SK-N-MC (cell line): ENCODE measurements at regions not wholly inside any gene's neighbourhood (a gene's known extent, or its start where the extent isn't known, plus 50 kb on each side); places are given as distances from the start of the nearest gene placed in this dataset.

Experiments used
- DNase-seq: peaks from one replicate; pipeline ENCODE4 v3.0.0-alpha.2; 2011; ENCODE audit warnings: low read depth, low spot score
- H3K27ac ChIP-seq: fragments of 200-600 bp; sonication (generic); 2 replicates; pipeline ENCODE4 v1.5.1; 2016; ENCODE audit warnings: mixed run types
- H3K36me3 ChIP-seq: fragments of 200-600 bp; sonication (generic); 2 replicates; pipeline ENCODE4 v1.6.1; 2017; ENCODE audit warnings: antibody characterized with exemption, low read length, mixed read lengths; ENCODE audit not compliant: insufficient read depth
- H3K4me3 ChIP-seq: fragments of 200-600 bp; sonication (generic); 2 replicates; pipeline ENCODE4 v1.5.1; 2016
- H3K9ac ChIP-seq: fragments of 200-600 bp; sonication (generic); 2 replicates; pipeline ENCODE4 v1.8.0; 2017; ENCODE audit warnings: mixed run types, mixed read lengths; ENCODE audit not compliant: insufficient read length
- H3K9me3 ChIP-seq: fragments of 200-600 bp; sonication (generic); 2 replicates; pipeline ENCODE4 v1.6.1; 2017; ENCODE audit warnings: low read depth, mild to moderate bottlenecking, antibody characterized with exemption, low read length, moderate library complexity, mixed read lengths
- EZH2 ChIP-seq: fragments of 200-600 bp; sonication (generic); IDR thresholded peaks from one replicate; pipeline ENCODE4 v1.6.1; 2017; ENCODE audit warnings: antibody characterized with exemption
- FOXP2 ChIP-seq: optimal IDR thresholded peaks from 2 replicates; pipeline ENCODE3; 2011; ENCODE audit warnings: mild to moderate bottlenecking, moderate library complexity; ENCODE audit not compliant: insufficient read depth; ENCODE audit errors: extremely low read length, control extremely low read depth
- POLR2AphosphoS5 ChIP-seq: IDR thresholded peaks from 2 replicates; pipeline ENCODE4 v1.6.1; 2012; ENCODE audit warnings: mild to moderate bottlenecking, low read depth, low read length, borderline replicate concordance

DNA sequence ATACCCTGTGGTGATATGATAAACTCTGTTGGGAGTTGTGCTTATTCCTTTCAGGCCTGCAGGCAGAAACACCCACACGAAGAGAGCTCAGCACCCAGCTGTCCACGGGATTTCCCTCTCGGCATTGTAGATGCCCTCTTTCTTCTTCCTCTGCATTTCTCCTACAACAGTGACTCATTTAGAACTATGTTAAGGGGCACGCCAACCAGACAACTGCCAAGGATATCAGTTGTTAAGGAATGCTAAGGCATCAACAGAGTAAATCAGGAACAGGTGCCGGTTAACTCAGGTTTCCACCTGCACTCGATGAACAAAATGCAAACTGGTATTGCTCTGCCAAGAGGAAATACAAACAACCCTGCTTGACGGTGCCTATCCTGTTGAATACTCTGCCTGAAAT lies 270.0 kb upstream of the PEX5L start:
- TF ChIP-seq POLR2AphosphoS5 (no peak), EZH2 (no peak), FOXP2 (peak; percentile 42)
- Histone ChIP-seq H3K36me3 (no peaks in the 10 kb centered on the region), H3K9me3 (no peaks in the 10 kb centered on the region), H3K27ac (no peak overlapping the region; the same call in 1 of the 2 replicates), H3K9ac (no peak overlapping the region), H3K4me3 (peak overlapping the region; percentile 52)
- peak; percentile 42 for DNase-seq

DNA sequence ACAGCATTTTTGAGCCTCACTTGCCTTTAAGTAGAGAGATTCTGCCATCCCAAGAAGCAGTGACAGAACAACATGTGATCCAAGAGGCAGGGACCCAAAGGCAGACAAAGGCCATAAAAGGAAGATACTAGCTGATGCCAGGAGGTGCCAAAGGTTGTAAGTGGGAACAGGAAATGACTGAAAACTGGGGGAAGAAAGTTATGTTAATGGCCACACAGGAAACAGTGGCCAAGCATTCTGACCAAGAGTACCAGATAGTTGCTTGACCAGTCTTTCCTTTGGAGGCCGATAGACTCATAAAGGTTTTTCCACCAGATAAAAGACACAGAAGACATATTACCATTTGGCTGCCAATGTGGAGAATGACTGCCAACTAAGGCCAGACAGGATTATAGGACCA lies 274.5 kb upstream of the PEX5L start:
- no peaks in the 10 kb centered on the region for H3K9me3 ChIP-seq
- DNase-seq: no peak
- H3K27ac ChIP-seq: no peak overlapping the region
- TF ChIP-seq EZH2 (no peak), POLR2AphosphoS5 (no peak), FOXP2 (no peak)
- no peaks in the 10 kb centered on the region for H3K36me3 ChIP-seq
- no peak overlapping the region for H3K9ac ChIP-seq
- no peak overlapping the region for H3K4me3 ChIP-seq

DNA sequence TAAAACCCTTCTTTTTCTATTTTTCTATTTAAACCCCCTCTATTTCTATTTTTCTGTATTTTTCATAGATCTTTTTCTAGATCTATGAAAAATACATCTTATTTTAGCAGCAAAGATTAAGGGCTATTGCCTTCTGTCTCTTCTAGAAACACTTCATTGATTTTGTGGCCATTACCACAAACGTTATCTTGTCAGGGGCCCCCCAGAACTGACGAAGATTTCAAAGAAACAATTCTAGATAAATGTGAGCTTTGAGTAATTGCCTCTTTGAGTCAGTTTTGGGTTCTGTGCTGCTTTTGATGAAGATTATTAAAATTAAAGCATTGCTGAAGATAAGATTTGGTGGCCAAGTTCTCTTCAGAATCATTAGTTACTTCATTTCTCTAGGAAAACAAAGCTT lies 279.6 kb upstream of the PEX5L start:
- no peak overlapping the region for H3K9ac ChIP-seq
- TF ChIP-seq FOXP2: no peak
- TF ChIP-seq POLR2AphosphoS5: no peak
- TF ChIP-seq EZH2: no peak
- no peak overlapping the region for H3K4me3 ChIP-seq
- no peaks in the 10 kb centered on the region for H3K36me3 ChIP-seq
- H3K9me3 ChIP-seq: no peaks in the 10 kb centered on the region
- DNase-seq: no peak
- H3K27ac ChIP-seq: no peak overlapping the region

DNA sequence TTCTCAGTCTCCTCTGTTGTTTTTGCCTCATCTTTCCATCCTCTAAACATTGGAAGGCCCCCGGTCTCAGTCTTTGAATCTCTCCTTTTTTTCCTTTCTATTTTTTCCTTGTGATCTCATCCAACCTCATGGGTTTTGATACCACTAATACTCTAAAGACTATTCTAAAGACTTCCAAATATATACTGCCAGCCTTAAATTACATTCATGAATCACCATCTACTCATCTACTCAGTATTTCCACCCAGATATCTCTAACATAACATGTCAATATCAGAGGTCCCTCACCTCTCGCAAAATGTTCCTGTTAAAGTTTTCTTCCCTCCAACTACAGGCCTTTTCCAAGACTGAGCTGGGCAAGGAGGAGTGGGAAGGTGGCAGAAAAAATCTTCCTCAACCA lies 282.5 kb upstream of the TTC14 start:
- Histone ChIP-seq H3K36me3 (no peaks in the 10 kb centered on the region), H3K9ac (no peak overlapping the region), H3K9me3 (no peaks in the 10 kb centered on the region), H3K4me3 (no peak overlapping the region), H3K27ac (no peak overlapping the region)
- TF ChIP-seq FOXP2: no peak
- no peak for TF ChIP-seq POLR2AphosphoS5
- TF ChIP-seq EZH2: no peak
- no peak for DNase-seq

DNA sequence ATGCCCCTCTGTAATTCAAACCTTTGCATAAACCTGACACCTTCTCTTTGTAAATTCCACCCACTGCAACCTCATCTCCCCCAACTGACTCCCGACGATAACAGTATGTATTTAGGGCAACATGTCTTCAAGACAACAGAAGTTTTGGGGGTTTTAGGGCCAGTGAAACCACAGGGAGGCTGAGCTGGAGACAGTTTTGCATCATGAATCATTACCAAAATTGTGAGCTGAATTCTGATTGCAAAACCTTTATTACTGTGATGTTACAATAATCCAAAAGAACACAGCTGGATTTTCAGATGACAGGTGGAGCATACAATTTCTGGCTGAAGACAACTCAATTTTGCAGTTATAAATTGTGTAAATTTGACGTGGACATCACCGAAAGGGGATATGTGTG lies 281.3 kb upstream of the TTC14 start:
- Histone ChIP-seq H3K27ac (no peak overlapping the region), H3K9me3 (no peaks in the 10 kb centered on the region), H3K9ac (no peak overlapping the region), H3K4me3 (no peak overlapping the region), H3K36me3 (no peaks in the 10 kb centered on the region)
- DNase-seq: no peak
- no peak for TF ChIP-seq EZH2
- no peak for TF ChIP-seq POLR2AphosphoS5
- no peak for TF ChIP-seq FOXP2

DNA sequence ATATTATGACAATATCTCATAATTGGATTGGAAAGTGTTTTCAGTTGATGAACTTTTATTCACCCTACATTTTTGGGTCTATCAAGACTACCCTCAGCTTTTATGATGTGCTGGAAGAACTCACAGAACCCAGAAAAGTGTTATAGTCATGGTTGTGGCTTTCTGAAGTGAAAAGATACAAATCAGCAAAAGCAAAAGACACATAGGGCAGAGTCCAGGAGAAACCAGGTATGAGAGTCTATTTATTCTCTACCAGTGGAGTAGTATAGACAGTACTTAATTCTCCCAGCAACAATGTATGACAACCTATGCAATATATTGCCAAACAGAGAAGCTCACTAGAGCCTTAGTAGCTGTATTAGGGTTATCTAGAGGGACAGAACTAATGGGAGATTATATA lies 280.4 kb upstream of the TTC14 start:
- TF ChIP-seq POLR2AphosphoS5: no peak
- TF ChIP-seq FOXP2: no peak
- no peak for TF ChIP-seq EZH2
- no peak overlapping the region for H3K4me3 ChIP-seq
- no peaks in the 10 kb centered on the region for H3K9me3 ChIP-seq
- DNase-seq: no peak
- no peak overlapping the region for H3K9ac ChIP-seq
- no peak overlapping the region for H3K27ac ChIP-seq
- no peaks in the 10 kb centered on the region for H3K36me3 ChIP-seq

DNA sequence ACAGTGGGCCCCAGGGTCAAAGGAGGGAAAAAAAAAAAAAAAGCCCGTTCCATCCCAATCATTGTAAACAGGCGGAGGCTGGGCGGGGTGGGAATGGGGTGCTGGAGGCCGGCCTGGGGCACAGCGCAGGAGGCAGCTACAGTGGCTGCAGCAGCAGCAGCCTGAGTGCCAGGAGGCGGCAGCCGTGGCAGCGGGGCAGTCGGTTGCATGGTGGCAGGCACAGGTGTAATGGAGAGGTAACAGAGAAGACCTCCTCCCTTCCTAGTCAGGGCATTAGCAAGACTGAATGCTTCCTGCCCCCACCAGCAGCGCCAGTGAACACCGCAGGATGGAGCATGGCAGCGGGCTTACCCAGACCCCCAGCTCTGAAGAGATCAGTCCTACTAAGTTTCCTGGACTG lies 279.1 kb upstream of the TTC14 start:
- no peak overlapping the region for H3K9ac ChIP-seq
- no peaks in the 10 kb centered on the region for H3K36me3 ChIP-seq
- TF ChIP-seq FOXP2 (no peak), POLR2AphosphoS5 (no peak), EZH2 (no peak)
- no peak for DNase-seq
- H3K4me3 ChIP-seq: no peak overlapping the region
- H3K27ac ChIP-seq: no peak overlapping the region
- no peaks in the 10 kb centered on the region for H3K9me3 ChIP-seq

DNA sequence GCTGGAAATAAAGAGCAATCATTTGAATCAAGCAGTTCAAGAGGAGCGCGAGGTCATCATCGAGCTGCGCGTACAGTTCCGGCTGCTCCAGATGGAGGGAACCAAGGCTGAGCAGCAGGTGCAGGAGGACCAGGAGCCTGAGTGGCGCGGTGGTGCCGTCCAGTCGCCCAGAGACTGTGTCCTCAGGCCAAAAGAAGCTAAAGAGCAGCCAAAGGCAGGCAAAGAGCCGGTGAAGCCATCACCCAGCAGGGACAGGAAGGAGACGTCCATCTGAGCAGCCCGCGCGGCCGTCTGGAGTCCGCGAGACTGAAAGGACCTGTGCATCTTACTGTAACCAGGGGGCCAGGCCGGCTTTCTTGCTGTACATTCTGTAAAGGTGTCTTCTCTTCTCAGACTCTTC lies 277.2 kb upstream of the TTC14 start:
- TF ChIP-seq FOXP2 (no peak), POLR2AphosphoS5 (no peak), EZH2 (no peak)
- Histone ChIP-seq H3K36me3 (no peaks in the 10 kb centered on the region), H3K4me3 (no peak overlapping the region), H3K9ac (no peak overlapping the region), H3K9me3 (no peaks in the 10 kb centered on the region), H3K27ac (no peak overlapping the region)
- no peak for DNase-seq

DNA sequence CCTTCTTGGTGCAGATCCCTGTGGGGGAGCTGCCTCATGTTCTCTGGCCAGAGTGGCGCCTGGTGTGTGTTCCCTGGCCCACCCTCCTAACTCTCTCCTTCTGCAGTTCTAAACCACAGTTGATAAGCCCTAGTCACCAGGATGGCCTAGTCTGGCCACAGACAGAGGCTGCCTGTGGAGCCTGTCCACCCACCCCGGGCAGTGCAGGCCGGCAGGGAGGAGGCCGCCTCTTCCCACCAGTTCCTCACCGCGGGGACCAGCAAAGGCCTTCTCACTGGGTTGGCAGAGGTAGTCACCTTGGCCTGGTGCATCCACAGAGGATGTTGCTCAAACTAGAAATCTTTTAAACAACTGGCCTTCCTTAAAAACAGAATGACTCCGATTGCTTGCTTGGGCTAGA lies 276.4 kb upstream of the TTC14 start:
- H3K36me3 ChIP-seq: no peaks in the 10 kb centered on the region

More for the DNA sequence above, 276.4 kb upstream of the TTC14 start:
- Histone ChIP-seq H3K9me3 (no peaks in the 10 kb centered on the region), H3K27ac (no peak overlapping the region), H3K9ac (no peak overlapping the region), H3K4me3 (no peak overlapping the region)
- no peak for DNase-seq
- TF ChIP-seq EZH2 (no peak), POLR2AphosphoS5 (no peak), FOXP2 (no peak)
